Loucy (cell line): ENCODE measurements at regions not wholly inside any gene's neighbourhood (a gene's known extent, or its start where the extent isn't known, plus 50 kb on each side); places are given as distances from the start of the nearest gene placed in this dataset.
"Not testable (repeated sequence)": the region's sequence is repeated elsewhere in the genome, so short reads cannot be mapped to it uniquely, and the experiment has no call there.

ENCODE experiments used
- H2AFZ ChIP-seq: fragments of 200-600 bp; sonication (generic); 2 replicates; pipeline ENCODE4 v1.6.0; 2016; ENCODE audit warnings: antibody characterized with exemption, mild to moderate bottlenecking, low read length, moderate library complexity
- H3F3A ChIP-seq: fragments of 200-600 bp; 2 replicates; pipeline ENCODE4 v1.6.0; 2016; ENCODE audit warnings: antibody characterized with exemption, low read depth, mild to moderate bottlenecking
- H3K27me3 ChIP-seq: fragments of 200-600 bp; sonication (generic); 2 replicates; pipeline ENCODE4 v1.6.1; 2014; ENCODE audit warnings: low read length, mild to moderate bottlenecking; ENCODE audit not compliant: insufficient read depth, poor library complexity, severe bottlenecking
- H3K36me3 ChIP-seq: fragments of 200-600 bp; sonication (generic); 2 replicates; pipeline ENCODE4 v1.6.1; 2016; ENCODE audit warnings: low read length; ENCODE audit not compliant: insufficient read depth
- H3K4me1 ChIP-seq: fragments of 200-600 bp; sonication (generic); 2 replicates; pipeline ENCODE4 v1.5.1; 2014; ENCODE audit warnings: low read length, mild to moderate bottlenecking; ENCODE audit not compliant: insufficient read depth, poor library complexity, severe bottlenecking
- H3K4me2 ChIP-seq: fragments of 200-600 bp; sonication (generic); 2 replicates; pipeline ENCODE4 v1.6.0; 2014; ENCODE audit warnings: antibody characterized with exemption, low read length, low read depth, mild to moderate bottlenecking; ENCODE audit not compliant: poor library complexity, severe bottlenecking
- H3K4me3 ChIP-seq: fragments of 200-600 bp; sonication (generic); 2 replicates; pipeline ENCODE4 v1.5.1; 2014; ENCODE audit warnings: low read length, mild to moderate bottlenecking, mixed read lengths; ENCODE audit not compliant: poor library complexity, severe bottlenecking
- H3K79me2 ChIP-seq: fragments of 200-600 bp; sonication (generic); 2 replicates; pipeline ENCODE4 v1.6.1; 2014; ENCODE audit warnings: low read length; ENCODE audit not compliant: insufficient read depth
- H3K9ac ChIP-seq: fragments of 200-600 bp; sonication (generic); 2 replicates; pipeline ENCODE4 v1.6.0; 2014; ENCODE audit warnings: mild to moderate bottlenecking, low read depth, low read length, moderate library complexity; ENCODE audit not compliant: poor library complexity, severe bottlenecking
- H3K9me2 ChIP-seq: fragments of 200-600 bp; sonication (generic); replicated peaks from 2 replicates; pipeline ENCODE4 v1.6.1; 2016; ENCODE audit warnings: low read depth, low read length, mixed read lengths
- H3K9me3 ChIP-seq: fragments of 200-600 bp; sonication (generic); 2 replicates; pipeline ENCODE4 v1.6.1; 2014; ENCODE audit warnings: mild to moderate bottlenecking, antibody characterized with exemption, low read length, low read depth; ENCODE audit not compliant: insufficient read depth
- H4K20me1 ChIP-seq: fragments of 200-600 bp; sonication (generic); 2 replicates; pipeline ENCODE4 v1.6.0; 2014; ENCODE audit warnings: antibody characterized with exemption, low read length, mild to moderate bottlenecking; ENCODE audit not compliant: insufficient read depth, poor library complexity, severe bottlenecking
- EZH2phosphoT487 ChIP-seq: fragments of 200-600 bp; IDR thresholded peaks from 2 replicates; pipeline ENCODE4 v1.6.1; 2018; ENCODE audit warnings: antibody characterized with exemption, mild to moderate bottlenecking, moderate library complexity, borderline replicate concordance
- TF ChIP-seq, protein P1 (sequence below): fragments of 200-600 bp; sonication (generic); conservative IDR thresholded peaks from 2 replicates; pipeline ENCODE4 v1.5.1; 2014; ENCODE audit warnings: mild to moderate bottlenecking, antibody characterized with exemption, low read length

GRCh38 chr16:65737831-65738230, 616.0 kb upstream of the CDH11 start:
- H3K27me3 ChIP-seq = no peaks in the 10 kb centered on the region
- no peaks in the 10 kb centered on the region for H3K36me3 ChIP-seq
- H3K4me2 ChIP-seq = no peak overlapping the region
- TF ChIP-seq EZH2phosphoT487 = no peak
- TF ChIP-seq, protein P1, sequence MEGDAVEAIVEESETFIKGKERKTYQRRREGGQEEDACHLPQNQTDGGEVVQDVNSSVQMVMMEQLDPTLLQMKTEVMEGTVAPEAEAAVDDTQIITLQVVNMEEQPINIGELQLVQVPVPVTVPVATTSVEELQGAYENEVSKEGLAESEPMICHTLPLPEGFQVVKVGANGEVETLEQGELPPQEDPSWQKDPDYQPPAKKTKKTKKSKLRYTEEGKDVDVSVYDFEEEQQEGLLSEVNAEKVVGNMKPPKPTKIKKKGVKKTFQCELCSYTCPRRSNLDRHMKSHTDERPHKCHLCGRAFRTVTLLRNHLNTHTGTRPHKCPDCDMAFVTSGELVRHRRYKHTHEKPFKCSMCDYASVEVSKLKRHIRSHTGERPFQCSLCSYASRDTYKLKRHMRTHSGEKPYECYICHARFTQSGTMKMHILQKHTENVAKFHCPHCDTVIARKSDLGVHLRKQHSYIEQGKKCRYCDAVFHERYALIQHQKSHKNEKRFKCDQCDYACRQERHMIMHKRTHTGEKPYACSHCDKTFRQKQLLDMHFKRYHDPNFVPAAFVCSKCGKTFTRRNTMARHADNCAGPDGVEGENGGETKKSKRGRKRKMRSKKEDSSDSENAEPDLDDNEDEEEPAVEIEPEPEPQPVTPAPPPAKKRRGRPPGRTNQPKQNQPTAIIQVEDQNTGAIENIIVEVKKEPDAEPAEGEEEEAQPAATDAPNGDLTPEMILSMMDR = no peak
- H4K20me1 ChIP-seq = no peaks in the 10 kb centered on the region
- no peaks in the 10 kb centered on the region for H3K9me2 ChIP-seq
- H3K4me3 ChIP-seq = no peak overlapping the region
- no peaks in the 10 kb centered on the region for H3F3A ChIP-seq
- no peaks in the 10 kb centered on the region for H3K4me1 ChIP-seq
- H3K79me2 ChIP-seq = no peaks in the 10 kb centered on the region
- H2AFZ ChIP-seq = no peak overlapping the region
- no peak overlapping the region for H3K9ac ChIP-seq
- no peaks in the 10 kb centered on the region for H3K9me3 ChIP-seq

DNA sequence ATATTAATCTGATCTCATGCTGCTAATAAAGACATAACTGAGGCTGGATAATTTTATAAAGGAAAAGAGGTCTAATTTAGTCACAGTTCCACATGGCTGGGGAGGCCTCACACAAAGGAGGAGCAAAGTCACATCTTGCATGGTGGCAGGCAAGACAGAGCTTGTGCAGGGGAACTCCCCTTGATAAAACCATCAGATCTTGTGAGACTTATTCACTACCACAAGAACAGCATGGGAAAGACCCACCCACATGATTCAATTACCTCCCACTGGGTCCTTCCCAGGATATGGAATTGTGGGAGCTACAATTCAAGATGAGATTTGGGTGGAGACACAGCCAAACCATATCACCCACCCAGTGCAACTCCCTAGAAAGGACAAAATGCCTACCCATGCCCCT, 613.8 kb upstream of the CDH11 start:
- not testable (repeated sequence) for H4K20me1 ChIP-seq, H2AFZ ChIP-seq, H3K9me2 ChIP-seq, H3K9me3 ChIP-seq, H3K79me2 ChIP-seq, H3K27me3 ChIP-seq, H3F3A ChIP-seq, H3K36me3 ChIP-seq, H3K4me3 ChIP-seq, H3K9ac ChIP-seq, H3K4me1 ChIP-seq, H3K4me2 ChIP-seq

DNA sequence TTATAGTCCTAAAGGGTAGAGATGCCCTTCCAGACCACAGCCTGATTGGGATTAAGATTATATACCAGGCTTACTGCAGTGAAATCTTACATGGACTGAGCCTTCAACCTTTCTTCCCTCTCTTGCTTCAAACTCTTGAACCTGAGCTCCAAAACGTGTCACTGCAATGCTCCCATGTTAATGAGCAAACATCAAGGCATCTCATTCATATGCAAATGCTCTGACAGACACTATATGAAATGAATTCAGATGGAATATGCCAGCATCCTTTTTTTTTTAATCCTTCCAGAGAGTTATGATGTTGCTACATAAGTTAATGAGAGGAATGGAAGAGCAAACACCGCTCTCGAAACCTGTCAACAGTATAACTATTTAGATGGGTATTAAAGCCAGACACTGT, 611.9 kb upstream of the CDH11 start:
- Histone ChIP-seq H4K20me1 (no peaks in the 10 kb centered on the region), H3K9me2 (no peaks in the 10 kb centered on the region), H3K4me1 (no peaks in the 10 kb centered on the region), H3K27me3 (no peaks in the 10 kb centered on the region), H3K4me2 (no peak overlapping the region), H3K9me3 (no peaks in the 10 kb centered on the region), H3F3A (no peaks in the 10 kb centered on the region), H3K36me3 (no peaks in the 10 kb centered on the region), H3K9ac (no peak overlapping the region), H2AFZ (no peak overlapping the region), H3K79me2 (no peaks in the 10 kb centered on the region), H3K4me3 (no peak overlapping the region)
- TF ChIP-seq, protein P1 = no peak
- TF ChIP-seq EZH2phosphoT487 = no peak

GRCh38 chr16:65731833-65732232, 610.0 kb upstream of the CDH11 start:
- no peaks in the 10 kb centered on the region for H3K4me1 ChIP-seq
- H3K27me3 ChIP-seq = no peaks in the 10 kb centered on the region
- TF ChIP-seq, protein P1 = no peak
- TF ChIP-seq EZH2phosphoT487 = no peak
- no peaks in the 10 kb centered on the region for H3K79me2 ChIP-seq
- H3K9me2 ChIP-seq = no peaks in the 10 kb centered on the region
- no peaks in the 10 kb centered on the region for H3K9me3 ChIP-seq
- H3K4me2 ChIP-seq = no peak overlapping the region
- no peaks in the 10 kb centered on the region for H4K20me1 ChIP-seq
- no peak overlapping the region for H2AFZ ChIP-seq
- no peaks in the 10 kb centered on the region for H3F3A ChIP-seq
- H3K4me3 ChIP-seq = no peak overlapping the region
- H3K36me3 ChIP-seq = no peaks in the 10 kb centered on the region
- H3K9ac ChIP-seq = no peak overlapping the region
